GM19438 (cell line): ENCODE measurements at regions not wholly inside any gene's neighbourhood (a gene's known extent, or its start where the extent isn't known, plus 50 kb on each side); places are given as distances from the start of the nearest gene placed in this dataset.
"Not testable (repeated sequence)": the region's sequence is repeated elsewhere in the genome, so short reads cannot be mapped to it uniquely, and the experiment has no call there.

Experiments used
- ATAC-seq: cut with Tn5 transposase; IDR thresholded peaks from one replicate; pipeline ENCODE4 v1.9.1; 2021; ENCODE audit warnings: low read depth; ENCODE audit not compliant: unreplicated experiment

DNA sequence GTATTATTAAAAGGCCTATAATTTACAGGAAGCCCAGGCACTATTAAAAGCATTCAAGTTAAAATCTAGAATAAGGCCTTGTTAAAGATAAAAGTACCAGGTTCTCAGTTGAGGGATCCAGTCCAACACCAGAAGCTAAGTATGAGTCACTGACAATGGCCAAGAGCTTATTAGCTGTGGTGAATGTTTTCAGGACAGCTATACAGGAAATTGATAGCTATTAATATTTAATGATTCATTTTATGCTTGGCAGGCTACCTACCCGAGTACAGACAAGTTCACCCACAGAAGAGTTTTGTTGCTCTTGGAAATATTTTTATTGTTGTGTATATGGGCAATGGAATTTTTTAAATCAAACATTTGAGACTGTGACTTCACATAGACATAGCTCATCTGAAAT is 729.6 kb upstream of the ZNF804A start:
- no peak for ATAC-seq

DNA sequence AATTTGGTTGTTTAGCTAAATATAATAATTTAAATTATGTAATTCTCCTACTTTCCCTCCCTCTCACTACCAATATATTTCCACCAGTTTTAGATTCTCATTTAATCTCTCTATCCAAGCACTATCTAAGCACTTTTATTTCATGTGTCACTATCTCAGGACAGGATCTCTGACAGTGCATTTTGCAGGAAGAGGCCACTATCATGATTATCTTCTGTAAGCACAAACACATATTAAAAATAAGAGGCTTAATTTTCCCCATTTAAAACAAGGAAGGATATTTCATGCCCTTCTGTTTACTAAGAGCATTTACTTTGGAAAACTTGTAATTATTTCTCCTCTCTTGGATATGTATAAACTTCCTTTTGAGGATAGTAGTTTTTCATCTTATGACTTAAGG is 726.2 kb upstream of the ZNF804A start:
- no peak for ATAC-seq

DNA sequence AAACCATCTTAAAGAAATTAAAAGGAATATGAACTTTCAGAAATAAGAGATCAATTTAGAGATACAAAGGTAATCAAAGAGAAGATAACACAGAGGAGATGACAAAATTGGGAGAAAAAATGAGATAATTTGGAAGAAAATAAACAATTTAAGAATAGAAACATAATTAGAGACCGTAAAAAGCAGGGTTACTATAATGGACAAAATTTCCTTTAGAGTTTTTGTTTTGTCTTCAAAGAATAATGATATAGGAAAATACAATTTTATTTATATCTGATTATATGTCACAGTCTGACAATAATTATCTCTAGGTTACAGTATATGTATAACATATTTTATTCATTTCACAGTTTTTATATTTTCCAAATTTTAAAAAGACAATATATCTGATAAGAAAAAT is 716.4 kb upstream of the ZNF804A start:
- ATAC-seq, result no peak

DNA sequence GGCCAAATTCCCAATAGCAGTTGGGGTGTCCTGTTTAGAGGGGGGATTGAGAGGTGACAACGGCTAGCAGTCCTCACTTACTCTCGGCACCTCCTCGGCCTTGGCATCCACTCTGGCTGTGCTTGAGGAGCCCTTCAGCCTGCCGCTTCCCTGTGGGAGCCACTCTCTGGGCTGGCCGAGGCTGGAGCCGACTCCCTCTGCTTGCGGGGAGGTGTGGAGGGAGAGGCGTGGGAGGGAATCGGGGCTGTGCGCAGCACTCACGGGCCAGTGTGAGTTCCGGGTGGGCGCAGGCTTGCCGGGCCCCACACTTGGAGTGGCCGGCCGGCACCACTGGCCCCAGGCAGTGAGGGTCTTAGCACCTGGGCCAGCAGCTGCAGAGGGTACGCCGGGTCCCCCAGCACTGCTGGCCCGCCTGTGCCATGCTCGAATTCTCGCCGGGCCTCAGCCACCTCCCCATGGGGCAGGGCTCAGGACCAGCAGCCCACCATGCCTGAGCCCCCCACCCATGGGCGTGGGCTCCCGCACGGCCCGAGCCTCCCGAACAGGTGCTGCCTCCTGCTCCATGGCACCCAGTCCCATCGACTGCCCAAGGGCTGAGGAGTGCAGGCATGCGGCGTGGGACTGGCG is 705.9 kb upstream of the ZNF804A start:
- ATAC-seq, result no peak

DNA sequence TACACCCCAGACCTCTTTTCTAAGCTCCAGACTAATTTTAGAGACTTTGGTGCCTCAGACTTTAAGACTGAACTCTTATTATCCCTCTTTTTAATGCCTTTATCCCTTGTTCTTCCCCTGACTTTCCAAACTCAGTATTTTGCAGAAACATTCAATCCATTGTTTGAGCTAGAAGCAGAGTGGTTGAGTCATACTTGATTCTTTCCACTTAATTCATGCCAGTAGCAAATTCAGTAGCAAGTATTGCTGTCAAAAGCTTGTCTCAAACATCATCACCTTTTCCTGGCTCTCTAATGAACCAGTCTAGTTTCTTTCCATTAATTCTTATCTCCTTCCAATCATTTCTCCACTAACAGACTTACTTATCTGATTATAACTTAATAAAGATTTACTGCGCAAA is 699.7 kb upstream of the ZNF804A start:
- ATAC-seq, result no peak

DNA sequence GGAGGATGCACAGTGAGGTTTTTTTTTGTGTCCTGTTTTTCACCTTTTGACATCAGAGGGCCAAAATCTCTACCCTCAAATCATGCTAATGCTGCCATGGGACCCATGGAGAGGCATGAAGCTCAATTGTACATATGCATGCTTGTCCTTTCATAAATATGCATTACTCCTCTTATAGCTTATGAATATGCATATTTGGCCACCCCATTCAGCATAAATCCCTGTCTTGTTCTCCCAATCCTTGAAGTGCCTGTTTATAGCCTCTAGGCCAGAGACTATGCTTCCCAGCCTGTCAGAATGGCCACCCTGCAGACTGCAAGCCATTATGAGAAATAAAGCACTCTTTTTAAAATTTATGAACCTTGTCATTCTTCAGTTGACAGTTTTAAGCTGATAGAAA is 696.4 kb upstream of the ZNF804A start:
- no peak for ATAC-seq

DNA sequence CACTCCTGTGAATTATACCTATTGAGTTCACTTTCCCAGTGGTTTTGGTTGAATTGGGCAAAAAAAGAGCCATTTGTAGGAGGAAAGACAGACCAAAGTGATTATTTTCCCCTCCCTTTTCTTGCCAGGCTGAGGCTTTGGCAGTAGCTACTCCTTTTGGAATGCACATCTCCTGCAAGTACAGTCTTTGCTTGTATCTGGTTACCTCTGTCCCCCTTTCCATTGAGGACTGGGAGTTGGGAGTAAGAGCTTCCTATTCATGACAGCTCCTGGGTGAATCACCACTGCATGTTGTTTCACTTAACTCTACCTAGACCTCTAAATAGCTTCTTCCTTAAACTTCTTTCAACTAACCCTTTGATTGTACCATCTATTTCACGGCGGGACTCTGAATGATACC is 695.3 kb upstream of the ZNF804A start:
- no peak for ATAC-seq

DNA sequence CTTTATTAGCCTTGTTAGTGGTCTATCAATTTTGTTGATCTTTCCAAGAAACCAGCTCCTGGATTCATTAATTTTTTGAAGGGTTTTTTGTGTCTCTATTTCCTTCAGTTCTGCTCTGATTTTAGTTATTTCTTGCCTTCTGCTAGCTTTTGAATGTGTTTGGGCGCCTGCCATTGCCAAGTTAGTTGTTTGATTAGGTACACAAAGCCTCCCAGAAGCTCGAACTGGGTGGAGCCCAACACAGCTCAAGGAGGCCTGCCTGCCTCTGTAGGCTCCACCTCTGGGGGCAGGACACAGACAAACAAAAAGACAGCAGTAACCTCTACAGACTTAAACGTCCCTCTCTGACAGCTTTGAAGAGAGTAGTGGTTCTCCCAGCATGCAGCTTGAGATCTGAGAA is 682.3 kb upstream of the ZNF804A start:
- ATAC-seq, result not testable (repeated sequence)

DNA sequence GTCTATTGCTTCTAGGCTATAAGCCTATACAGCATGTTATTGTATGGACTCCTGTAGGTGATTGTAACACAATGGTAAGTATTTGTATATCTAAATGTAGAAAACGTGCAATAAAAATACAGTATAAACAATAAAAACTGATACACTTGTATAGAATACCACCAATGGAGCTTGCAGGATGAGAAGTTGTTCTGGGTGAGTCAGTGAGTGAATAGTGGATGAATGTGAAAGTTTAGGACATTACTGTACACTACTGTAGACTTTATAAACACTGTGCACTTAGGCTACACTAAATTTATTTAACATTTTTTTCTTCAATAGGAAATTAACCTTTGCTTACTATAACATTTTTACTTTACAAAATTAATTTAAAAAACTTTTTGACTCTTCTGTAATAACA is 679.2 kb upstream of the ZNF804A start:
- no peak for ATAC-seq

DNA sequence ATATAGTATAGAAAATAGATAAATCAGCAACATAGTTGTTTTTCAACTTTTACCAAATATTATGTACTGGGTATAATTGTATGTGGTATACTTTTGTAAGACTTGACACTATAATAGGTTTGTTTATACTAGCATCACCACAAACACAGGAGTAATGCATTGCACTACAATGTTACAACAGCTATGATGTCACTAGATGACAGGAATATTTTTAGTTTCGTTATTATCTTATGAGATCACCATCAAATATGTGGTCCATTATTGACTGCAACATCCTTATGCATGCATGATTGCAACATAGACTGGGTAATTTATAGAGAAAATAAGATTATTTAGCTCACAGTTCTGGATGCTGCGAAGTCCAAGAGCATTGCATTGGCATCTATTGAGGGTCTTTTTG is 678.4 kb upstream of the ZNF804A start:
- ATAC-seq, result no peak

DNA sequence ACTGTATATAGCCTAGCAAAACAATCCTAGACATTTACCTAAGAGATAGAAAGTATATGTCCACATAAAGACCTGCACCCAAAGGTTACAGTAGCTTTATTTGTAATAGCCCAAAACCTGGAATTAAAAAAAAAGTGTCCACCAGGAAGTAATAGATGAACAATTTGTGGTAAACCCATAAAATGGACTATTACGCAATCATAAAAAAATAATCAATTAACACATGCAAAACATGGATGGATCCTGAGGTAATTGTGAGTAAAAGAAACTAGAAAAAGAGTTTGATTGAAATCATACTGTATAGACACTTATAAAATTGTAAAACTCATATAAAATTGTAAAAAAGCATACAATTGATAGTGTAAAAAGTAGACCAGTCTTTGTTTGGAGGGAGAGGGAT is 673.0 kb upstream of the ZNF804A start:
- ATAC-seq, result no peak

DNA sequence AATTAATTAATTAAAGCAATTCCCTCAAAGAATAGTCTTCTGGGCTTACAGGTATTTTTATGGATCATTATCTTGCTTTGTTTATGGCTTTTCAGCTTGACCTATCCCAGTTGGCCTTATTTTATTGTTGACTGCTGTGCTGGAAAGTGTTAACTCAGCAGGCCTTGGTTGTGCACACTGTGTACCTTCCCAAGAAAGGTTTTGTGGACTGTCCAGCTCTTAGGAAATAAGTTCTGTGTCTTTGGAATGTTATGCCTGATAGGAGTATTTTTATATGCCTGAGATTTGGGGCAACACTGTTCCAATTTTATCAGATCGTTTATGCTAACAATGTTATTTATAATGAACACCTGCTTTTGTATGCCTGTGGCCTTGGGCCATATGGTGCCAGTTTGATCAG is 671.9 kb upstream of the ZNF804A start:
- no peak for ATAC-seq

DNA sequence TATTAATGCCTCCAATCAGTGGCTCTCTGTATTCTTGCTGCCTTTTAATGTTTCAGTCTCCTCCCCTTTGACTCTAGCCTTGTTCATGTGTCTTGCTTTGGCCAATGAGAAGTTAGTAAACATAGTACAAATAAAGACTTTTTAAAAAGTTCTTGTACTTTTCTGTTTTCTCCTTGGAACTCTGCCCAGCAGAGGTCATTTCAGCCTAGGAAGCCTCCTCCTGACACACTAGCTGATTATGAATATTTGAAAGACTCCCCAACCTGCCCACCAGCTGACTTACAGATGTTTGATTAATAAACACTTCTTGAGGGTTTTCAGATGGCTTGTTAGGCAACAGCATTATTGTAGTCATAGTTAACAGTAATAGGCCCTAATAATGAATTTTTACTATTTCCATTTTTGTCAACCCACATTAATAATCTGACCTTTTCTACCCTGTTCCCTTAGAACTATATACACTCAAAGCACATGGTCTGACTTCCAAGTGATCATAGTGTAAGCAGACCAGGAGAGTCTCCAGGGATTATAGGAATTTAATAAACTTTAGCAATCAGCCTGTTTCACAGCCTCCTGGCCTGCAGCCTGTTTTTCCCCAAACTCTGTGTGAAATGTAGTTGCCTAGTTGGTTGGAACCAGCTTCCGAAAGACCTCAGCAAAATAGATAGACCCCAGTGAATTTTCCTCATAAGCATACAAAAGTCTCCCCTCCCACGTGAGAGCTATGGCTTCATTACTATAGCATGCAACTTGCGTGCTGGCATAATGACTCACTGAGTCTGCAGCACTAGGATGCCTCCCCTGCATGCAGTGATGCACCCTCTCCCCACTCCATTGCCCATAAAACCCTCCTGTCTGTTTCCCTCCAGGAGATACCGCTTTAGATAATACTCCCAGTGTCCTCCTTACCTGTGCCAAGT is 670.7 kb upstream of the ZNF804A start:
- ATAC-seq, result no peak

DNA sequence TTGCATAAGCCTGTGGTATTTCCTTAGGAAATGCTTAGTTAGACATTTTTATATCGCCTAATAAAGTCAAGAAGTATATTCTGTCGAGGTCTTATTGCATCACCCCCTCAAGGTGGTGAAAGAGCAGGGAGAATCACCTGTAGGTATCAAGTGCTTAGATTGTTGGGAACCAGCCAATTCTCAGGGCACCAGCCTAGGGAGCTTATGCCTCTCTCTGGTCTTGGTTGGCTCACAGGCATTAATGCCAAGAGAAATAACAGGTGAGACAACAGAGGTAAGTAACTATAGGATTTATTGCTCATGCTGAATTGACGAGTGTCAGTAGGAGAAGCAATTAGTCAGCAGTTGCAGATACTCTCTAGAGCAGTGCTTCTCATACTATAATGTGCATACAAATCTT is 663.3 kb upstream of the ZNF804A start:
- ATAC-seq, result no peak

DNA sequence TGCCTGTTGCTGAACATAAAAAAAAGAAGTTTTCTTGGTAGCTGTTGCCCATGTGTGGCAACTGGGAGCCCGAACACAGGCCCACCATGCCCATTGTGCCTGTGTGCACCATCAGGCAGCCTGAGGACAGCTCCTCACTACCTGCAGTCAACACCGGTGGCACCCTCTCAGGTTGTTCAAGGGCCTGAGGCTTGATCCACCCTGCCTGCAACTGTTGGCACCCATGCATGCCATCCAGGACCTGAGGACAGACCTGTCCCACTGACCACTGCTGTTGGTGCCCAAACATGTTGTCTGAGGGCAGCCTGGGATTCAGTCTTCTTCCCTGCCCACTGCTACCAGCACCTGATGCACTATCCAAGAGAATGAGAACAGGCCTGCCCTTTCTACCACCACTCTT is 661.1 kb upstream of the ZNF804A start:
- no peak for ATAC-seq

DNA sequence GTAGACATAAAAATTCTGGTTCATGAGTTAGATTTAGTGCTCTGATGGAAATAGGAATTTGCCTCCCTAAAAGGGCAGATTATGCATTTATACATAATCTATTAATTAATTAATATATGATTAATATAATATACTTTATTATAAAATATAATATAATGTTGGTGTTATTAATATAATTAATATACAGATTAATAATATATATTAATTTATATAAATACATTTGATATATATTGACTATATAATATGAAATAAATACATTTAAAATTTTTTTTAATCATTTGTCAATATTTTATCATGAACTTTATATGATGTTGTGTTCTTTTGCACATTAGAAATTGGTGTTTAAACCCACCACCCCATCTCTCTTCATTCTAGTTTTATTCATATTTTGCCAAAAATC is 652.1 kb upstream of the ZNF804A start:
- no peak for ATAC-seq

DNA sequence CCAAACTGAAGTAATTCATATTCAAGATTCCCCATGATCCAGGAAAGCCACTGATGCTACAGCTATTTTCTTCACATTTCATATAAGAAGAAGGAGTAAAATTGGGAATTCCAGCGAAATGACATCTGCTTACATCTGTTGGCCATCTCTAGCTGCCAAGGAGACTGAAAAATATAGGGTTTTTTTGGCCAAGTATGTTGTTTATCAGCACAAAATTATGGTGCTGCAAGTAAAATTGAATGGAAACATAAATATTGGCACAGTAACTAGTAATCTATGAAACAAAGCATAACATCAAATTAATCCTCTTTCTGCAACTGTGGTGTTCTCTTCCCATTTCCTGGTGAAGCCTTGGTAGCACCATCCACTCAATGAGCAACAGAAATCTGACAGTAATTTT is 649.5 kb upstream of the ZNF804A start:
- ATAC-seq, result no peak

DNA sequence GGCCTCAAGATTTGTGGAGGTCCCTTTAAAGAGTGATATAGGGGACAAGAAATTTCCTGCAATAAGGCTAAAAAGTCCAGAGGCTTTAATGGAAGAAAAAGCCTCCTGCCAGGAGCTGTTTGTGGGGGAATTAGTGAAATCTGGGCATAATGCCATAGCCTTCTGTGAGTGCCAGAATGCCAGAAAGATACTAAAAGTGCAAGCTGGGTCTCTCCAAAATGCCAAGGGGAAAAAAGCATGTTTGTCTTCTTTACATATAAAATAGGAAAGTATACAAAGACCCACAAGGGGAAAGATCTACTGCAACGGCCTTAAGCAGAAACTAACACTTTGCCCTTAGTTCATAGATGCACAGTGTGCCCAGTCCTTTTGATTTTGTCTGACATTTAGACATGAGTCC is 647.7 kb upstream of the ZNF804A start:
- ATAC-seq, result no peak

DNA sequence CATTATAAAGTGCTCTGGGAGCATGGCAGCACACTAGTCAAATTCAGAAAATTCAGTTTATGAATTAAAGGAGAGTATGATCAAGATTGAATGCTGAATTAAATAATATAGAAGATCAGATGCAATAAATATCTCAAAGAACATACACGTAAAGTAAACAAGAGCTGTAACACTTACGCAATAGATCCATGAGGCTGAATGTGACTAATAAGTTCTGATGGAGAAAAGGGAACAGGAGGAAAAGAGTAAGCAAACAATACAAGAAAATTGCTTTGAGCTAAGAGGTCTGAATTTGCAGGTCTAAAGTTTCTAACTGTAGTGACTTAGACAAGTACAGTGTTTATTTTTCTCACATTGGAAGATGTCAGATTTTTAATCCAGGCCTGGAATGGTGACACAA is 646.7 kb upstream of the ZNF804A start:
- no peak for ATAC-seq

DNA sequence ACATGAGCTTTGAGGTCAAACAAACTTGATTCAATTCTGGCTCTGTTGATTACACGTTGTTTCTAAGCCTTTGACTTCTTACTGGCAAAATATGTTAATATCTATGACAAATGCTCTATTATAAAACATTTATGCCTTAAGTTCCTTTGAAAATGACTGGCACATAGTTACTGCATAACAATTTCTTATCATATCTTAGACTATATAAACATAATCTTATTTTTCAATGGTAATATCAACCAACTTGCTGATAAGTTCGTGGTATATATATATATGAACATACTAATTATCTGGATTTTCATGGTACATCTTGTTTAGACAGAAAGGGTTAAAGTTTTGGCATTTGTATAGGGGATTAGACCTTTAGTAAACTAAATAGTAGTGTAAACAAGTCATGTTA is 645.6 kb upstream of the ZNF804A start:
- no peak for ATAC-seq

DNA sequence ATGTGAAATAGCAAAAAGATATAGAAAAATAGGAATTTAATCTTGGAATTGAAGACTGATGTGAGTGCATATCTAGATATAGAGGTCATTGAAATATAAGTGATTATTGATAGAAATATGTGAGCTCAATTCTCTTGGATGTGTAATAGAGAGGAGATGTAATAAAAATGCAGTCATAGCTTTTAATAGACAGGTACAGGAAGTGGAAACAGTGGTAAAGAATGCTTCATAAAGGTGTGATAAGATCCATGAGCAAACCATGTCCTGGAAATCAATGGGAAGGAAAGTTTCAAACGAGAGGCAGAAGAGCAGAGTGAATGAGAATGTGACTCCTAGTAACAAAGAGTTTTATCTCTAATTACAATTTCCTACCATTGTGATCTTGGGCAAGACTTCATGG is 634.7 kb upstream of the ZNF804A start:
- ATAC-seq, result no peak

DNA sequence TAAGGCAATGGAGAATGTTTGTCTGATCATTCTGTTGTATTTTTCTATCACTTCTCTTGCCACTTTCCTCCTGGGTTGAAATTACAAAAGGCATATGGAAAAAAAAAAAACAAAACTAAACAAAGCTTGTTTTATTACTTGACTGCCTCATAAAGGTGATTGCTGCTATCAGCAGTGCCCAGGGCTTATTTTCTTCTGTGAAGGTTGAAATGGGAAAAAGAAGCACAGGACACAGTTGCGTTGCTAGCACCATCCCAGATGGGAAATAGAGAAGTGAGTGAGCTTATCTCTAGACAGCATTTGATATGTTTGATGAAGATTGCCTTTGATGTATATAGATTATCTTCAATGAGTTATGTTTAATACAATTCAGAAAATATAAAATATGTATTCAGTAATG is 633.8 kb upstream of the ZNF804A start:
- ATAC-seq, result no peak
